NOMO-1 (cell line): ENCODE measurements at regions not wholly inside any gene's neighbourhood (a gene's known extent, or its start where the extent isn't known, plus 50 kb on each side); places are given as distances from the start of the nearest gene placed in this dataset.
"Not testable (repeated sequence)": the region's sequence is repeated elsewhere in the genome, so short reads cannot be mapped to it uniquely, and the experiment has no call there.

Experiments
- DNase-seq, 2 experiments: peaks; one replicate each; lab custom pipeline; 2025; ENCODE audit not compliant: unreplicated experiment in 2 of 2; lab: John Stamatoyannopoulos, UW

DNA sequence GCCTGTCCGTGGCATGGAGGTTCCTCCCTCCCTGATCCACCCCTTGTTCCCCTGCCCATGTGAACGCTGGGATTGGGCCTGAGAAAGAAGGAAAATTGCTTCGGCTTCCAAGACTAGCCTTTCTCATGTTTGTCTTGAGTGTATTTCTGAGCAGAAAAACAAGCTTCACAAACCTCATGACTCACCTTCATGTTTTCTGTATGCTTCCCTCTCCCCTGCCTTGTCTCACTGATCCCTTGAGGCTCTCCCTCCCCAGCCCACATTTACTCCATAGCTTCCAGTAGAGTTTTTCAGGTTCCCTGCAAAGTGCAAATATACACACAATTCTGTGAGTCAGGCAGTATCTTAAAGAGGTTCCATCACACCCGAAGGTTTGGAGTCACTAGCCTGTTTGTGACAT lies 572.4 kb downstream of the UQCRFS1 start:
- DNase-seq, result no peak

DNA sequence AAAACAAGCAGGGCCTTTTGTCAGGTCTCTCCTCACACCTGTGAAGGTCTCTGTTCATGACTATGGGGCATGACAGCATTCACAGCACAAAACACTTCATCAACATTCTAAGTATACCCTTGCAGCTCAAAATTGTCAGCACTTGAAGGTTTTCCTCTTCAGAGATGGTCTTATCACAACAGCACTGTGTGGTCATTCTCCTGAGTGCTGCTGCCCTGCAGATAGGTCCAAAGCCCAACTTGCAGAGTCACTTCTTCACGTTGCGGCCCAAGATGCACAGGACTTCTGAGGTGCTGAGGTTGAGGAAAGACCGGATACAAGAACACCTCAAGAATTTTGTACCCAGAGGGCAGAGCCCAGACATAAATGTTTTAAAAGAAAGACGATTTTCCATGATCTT lies 574.5 kb downstream of the UQCRFS1 start:
- DNase-seq, result no peak

DNA sequence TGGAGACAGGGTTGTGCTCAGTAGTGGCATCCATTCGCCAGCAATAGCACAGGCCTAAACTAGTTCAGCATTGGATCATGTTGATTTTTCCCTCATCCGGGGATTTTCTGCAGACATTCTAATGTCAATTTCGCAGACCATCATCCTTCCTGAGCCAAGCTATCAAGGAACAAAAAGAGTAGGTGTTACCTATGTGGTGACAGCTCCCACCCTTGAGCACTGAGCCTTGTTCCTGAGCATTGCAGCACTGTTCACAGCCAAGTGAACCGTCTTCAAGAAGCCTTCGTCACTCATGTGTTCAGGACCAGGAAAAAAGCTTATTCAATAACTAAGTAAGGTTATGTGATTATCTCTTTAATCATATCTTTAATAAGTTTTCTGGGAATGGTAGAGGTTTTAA lies 576.2 kb downstream of the UQCRFS1 start:
- no peak for DNase-seq

DNA sequence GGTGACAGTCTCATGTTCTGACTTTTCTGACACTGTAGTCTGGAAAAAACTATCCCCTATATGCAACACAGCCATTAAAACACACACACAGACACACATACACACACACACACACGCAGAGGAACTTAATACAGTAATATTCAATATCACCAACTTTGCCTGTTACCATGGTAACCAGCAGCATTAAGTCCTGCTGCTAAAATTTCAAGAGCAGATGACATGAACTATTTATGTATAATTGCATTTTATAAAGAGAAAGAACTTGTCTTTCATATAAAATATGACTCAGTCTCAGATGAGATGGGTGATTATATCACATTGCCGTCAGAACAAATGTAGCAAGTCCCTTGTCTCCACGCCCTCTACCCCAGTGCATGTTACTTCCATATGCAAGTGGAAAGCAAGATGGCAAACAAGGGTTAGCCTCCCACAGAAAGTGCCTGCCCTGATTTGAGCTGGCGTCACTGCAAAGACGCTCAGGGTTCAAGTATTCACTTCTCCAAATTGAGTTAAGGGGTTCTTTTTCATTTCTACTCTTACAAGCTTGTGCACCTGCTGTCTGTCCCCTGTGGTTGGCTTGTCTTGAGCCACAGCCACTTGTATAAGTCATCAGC lies 576.8 kb downstream of the UQCRFS1 start:
- DNase-seq, result no peak

DNA sequence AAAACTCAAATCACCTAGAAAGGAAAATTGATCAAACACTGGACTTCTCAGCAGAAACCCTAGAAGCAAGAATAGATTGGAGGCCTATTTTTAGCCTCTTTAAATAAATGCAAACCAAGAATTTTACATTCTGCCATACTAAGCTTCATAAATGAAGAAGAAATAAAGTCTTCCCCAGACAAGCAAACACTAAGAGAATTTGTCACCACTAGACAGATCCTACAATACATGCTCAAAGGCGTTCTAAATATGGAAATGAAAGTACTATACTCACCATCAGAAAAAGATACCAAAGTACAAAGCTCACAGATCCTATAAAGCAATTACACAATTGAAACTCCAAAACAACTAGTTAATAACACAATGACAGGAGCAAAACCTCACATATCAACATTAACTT lies 578.1 kb downstream of the UQCRFS1 start:
- DNase-seq, result no peak

DNA sequence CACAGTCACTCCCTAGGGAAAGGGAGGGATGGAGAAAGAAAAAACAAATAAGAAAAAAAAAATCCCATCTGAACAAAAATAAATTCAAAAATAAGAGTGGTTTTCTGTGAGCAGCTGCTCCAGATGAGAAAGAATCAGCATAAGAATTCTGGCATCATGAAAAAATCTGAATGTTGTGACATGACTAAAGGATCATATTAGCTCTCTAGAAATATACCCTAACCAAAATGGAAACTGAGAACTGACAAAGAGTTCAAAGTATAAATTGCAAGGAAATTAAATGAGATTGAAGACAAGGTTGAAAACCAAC lies 579.0 kb downstream of the UQCRFS1 start:
- DNase-seq, result no peak

DNA sequence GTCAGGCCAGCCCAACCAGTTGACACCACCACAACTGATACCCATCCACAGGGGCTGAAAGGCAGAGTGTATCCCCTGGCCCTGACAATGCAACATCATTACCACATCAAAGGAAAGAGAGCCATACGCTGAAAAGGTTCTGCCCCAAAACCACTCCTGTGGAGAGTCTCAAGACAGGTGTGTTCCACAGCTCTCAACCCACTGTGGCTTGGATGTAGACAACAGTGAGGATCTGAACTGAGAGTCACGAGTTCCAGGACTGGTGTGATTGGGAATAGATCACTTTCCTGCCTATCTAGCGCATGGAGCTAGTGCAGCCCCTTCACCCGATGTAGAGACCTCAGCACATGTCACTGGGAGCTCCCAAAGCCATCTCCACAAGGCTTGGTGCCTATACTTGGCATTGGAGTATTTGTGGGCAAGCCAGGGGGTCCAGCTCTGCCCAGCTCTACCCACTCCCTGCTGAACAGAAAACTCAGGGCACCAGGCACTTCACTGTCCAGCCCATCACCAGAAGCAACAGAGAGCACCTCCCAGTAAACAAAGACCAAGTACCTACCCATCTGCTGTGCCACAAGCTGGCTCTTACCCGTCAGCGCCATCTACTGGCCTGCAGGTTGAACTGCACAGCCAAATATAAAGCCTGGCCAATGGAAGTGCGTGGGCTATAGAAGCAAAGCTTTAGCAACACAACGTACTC lies 579.5 kb downstream of the UQCRFS1 start:
- peak; percentile 2 to 9 for DNase-seq

DNA sequence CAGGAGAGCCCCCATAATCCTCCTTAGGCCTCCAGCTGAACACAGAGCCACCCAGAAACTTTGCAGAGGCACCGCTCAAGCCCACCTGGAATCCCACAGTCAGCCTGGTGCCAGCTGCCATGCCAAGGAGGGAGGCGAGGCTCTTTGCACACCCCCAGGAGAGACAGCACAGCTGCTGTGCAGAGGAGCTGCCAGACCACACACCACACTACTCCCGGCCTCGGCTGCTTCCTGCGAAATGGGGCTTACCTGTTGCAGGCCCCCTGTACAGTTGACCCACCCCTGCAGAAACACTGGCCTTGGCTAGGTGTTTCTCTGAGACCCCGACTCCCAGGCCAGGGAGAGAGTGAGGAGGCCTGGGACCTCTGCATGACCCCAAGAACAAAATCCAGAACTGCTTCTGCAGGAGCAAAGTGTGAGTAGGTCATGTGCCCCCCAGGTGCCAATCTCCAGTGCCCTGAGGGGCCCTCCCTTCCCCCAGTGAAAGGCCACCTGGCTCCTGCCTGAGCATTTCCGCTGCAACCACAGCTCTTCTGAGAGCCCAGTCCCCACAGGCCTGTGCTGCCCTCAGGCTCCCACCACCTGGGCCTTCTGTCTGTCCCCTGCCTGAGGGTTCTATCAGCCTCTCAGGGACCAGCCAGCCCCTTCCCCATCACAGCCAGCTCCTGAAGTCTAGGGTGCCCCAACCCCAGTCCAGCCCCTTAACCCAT lies 580.4 kb downstream of the UQCRFS1 start:
- no peak for DNase-seq

DNA sequence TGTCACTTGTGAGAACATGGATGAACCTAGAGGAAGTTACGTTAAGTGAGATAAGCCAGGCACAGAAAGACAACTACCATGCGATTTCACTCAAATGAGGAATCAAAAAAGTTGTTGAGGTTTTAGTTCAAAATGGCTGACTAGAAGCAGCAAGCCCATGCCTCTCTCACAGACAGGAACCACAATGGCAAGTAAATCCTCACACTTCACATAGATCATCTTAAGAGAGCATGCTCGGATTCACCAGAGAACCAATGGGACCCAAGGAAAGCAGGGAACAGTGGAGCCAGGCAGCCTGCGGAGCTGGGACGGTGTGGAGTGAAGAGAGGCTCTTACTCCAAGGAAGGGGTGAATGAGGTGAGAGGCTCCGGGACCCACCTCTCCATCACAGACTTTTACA lies 581.0 kb downstream of the UQCRFS1 start:
- DNase-seq, result no peak

DNA sequence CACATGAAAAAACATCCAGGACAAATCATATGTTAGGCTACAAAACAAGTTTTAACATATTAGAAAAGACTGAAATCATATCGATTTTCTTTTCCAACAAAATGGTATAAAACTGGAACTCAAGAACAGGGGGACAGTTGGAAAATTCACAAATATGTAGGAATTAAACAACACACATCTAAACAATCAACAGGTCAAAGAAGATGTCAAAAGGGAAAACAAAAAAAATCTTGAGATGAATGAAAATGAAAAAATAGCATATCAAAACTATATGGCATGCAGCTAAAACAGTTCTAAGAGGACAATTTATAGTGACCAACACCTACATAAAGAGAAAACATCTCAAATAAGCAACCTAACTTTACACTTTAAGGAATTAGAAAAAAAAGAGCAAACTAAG lies 585.3 kb downstream of the UQCRFS1 start:
- DNase-seq, result no peak

DNA sequence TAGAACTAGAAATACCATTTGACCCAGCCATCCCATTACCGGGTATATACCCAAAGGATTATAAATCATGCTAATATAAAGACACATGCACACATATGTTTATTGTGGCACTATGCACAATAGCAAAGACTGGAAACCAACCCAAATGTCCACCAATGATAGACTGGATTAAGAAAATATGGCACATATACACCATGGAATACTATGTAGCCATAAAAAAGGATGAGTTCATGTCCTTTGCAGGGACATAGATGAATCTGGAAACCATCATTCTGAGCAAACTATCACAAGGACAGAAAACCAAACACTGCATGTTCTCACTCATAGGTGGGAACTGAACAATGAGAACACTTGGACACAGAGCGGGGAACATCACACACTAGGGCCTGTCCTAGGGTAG lies 586.5 kb downstream of the UQCRFS1 start:
- not testable (repeated sequence) for DNase-seq

DNA sequence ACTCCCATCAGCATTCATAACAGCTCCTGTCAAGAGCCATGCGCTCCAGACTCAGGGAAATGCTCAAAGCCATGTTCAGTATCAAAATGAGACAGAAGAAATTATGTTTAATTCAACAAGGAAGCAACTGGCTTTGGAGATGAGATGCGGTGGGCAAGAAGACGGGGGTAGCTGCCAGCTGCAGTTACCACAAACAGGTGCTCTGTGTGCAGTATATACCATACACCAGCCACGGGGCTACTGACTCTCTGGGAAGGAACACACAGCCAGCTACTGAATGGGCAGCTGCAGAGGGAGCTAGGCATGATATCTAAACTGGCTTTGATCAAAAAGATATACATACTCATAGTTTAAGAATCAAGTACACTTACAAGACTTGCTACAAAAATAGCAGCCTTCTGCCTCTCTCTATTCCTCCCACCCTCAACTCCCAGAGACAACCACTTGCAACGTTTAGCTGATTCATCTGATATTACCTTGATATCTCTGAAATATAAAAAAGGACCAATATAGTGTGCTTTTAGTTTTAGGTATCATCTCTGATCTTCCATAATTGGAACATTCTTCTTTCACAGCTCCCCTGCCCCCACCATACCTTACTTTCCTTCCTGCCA lies 593.0 kb downstream of the UQCRFS1 start:
- no peak for DNase-seq

DNA sequence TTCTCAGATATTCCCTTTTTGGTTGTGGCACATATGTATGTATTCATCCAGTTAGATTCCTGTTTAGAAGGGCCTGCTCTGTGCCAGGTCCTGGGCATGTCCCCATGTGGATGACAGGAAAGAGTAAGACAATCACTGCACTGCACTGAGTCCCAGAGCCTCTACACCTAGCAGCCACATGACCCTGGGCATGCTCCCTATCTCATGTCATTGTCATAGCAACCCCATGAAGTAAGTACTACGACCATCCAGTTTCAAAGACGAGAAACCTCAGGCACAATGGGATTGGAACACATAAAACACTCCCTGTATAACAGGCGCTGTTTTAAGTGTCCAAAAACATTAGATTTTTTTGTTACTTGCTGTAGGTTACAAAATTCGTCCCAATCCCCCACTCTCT lies 594.4 kb downstream of the UQCRFS1 start:
- DNase-seq, result no peak

DNA sequence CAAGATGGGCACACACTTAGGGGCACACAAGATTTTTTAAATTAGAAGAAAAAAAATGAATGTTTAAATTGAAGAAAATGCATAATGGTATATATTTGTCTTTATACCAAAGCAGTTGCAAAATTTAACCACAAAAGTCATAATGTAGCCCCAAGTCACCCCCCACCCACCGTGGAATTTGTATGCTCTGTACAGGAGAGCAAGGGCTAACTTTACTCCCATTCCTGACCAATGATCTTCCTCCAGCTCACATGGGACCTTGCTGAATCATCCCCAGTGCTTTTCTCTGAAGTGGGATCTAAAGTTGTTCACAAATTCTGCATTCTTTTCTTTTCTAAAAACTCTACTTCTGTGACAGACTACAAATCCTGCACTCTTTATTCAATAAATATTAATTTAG lies 597.0 kb downstream of the UQCRFS1 start:
- no peak for DNase-seq

DNA sequence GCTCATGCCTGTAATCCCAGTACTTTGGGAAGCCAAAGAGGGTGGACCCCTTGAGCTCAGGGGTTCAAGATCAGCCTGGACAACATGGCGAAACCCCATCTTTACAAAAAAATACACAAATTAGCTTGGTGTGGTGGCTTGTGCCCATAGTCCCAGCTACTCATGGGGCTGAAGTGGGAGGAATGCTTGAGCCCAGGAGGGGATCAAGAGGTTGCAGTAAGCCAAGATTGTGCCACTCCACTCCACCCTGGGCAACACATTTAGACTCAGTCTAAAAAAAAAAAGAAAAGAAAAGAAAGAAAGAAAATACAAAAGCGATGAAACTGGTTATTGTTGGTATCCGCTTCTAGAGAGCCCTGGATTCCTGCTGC lies 597.4 kb downstream of the UQCRFS1 start:
- DNase-seq, result no peak

DNA sequence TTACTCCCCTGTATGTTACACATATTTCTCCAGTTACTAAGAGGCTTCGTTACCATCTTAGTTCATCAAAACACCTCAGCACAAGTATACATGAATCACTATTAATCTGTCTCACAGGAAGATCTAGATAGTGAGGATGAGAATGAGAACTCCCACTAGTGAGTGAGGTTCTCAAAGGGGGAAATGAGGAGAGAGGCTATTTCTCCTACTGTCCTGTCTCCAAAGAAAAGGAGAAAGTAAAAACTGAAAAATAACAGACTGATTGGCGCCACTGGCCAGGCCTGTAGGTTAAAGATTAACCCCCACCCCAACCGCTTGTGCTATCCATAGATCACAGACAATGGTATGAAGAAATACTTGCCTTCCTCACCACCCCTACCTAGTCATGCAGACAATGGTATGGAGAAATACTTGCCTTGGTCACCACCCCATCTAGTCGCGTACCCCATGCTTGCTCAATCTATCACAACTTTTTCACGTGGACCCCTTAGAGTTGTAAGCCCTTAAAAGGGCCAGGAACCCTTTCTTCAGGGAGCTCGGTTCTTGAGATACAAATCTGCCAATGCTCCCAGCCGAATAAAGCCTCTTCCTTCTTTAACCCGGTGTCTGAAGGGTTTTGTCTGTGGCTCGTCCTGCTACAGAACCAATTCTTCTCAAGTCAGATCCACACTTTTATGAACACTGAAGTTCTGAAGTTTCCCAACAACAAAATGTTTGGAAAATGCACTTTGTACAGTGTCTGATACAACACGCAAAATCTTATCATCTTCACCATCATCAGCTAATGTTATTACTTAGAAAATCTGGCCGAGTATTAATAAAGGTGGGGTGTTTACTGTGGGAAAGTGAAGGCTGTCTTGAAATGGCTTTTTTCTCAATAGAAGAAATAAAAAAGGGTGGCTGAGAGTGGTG lies 598.1 kb downstream of the UQCRFS1 start:
- DNase-seq, result no peak

DNA sequence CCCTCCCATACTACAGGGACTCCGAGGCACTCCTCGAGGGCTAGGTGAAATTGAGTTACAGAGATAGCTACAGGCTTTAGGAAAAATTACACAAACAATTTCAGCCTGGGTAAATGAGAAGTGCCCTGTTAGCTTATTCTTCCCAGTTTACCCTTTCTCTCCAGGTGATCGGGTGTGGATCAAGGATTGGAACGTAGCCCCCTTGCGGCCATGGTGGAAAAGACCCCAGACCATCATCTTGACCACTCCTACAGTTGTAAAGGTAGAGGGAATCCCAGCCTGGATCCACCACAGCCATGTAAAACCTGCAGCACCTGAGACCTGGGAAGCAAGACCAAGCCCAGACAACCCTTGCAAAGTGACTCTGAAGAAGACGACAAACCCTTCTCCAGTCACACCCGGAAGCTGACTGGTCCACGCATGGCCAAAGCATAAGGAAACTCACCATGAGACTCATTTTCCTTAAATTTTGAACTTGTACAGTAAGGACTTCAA lies 600.6 kb downstream of the UQCRFS1 start:
- DNase-seq, result no peak

DNA sequence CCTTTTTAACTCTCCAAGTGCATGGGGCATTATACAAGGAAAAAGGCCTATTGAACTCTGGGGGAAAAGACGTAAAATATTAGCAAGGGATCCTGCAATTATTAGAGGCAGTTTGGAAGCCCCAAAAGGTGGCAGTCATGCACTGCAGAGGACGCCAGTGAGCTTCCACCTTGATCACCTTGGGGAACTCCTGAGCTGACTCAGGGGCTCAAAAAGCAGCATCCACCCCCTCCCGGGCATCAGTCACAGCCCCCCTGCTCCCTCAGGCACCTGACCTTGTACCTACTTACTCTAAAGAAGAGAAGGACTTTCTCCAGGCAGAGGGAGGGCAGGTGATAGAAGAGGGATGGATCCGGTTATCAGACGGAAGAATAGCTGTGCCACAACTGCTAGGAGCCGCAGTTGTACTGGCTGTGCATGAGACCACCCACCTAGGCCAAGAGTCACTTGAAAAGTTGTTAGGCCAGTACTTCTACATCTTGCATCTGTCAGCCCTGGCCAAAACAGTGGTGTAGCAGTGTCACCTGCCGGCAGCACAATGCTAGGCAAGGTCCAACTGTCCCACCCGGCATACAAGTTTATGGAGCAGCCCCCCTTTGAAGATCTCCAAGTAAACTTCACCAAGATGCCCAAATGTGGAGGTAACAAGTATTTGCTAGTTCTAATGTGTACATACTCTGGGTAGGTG lies 601.6 kb downstream of the UQCRFS1 start:
- DNase-seq, result not testable (repeated sequence)

DNA sequence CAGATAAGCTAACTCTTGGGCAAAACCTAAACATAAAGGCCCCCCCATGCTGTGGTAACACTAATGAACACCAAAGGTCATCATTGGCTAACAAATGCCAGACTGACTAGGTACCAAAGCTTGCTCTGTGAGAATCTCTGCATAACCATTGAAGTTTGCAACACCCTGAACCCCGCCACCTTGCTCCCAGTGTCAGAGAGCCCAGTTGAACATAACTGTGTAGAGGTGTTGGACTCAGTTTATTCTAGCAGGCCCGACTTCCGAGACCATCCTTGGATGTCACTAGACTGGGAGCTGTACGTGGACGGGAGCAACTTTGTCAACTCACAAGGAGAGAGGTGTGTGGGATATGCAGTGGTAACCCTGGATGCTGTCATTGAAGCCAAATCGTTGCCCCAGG lies 602.2 kb downstream of the UQCRFS1 start:
- DNase-seq, result no peak

DNA sequence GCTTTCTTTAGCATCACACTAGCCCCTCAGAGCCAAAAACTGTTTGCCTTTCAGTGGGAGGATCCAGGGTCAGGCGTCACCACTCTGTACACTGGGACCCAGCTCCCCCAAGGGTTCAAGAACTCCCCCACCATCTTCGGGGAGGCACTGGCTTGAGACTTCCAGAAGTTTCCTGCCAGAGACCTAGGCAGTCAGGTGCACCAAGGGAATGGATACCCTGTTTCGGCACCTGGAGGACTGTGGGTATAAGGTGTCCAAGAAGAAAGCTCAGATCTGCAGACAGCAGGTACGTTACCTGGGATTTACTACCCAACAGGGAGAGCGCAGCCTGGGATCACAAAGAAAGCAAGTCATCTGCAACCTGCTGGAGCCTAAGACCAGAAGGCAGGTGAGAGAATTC lies 603.0 kb downstream of the UQCRFS1 start:
- DNase-seq, result no peak
